Frontal cortex (tissue), 4 donors: ENCODE measurements at regions not wholly inside any gene's neighbourhood (a gene's known extent, or its start where the extent isn't known, plus 50 kb on each side); places are given as distances from the start of the nearest gene placed in this dataset. TPM values are rescaled to one million over a fixed set of nuclear protein-coding genes. Genes with fewer than 3 reads are reported as not detected.
"Not testable (repeated sequence)": the region's sequence is repeated elsewhere in the genome, so short reads cannot be mapped to it uniquely, and the experiment has no call there.

Experiments
- DNase-seq, 2 donors: peaks; one replicate each; pipeline ENCODE4 v3.0.0; 2012; ENCODE audit warnings: low spot score in 2 of 2
- FAIRE-seq: peaks from 2 replicates; lab custom pipeline; 2012; peaks lifted over from hg19 to GRCh38; lab: Jason Lieb, UNC
- small RNA-seq: library from RNA; depleted of rRNA; stranded (forward); fragments of <200 nt; gene quantifications from one replicate; pipeline ENCODE3, GENCODE V24; 2014
- donor health status: control.
- donor health status: control.
- donor health status: control.

DNA sequence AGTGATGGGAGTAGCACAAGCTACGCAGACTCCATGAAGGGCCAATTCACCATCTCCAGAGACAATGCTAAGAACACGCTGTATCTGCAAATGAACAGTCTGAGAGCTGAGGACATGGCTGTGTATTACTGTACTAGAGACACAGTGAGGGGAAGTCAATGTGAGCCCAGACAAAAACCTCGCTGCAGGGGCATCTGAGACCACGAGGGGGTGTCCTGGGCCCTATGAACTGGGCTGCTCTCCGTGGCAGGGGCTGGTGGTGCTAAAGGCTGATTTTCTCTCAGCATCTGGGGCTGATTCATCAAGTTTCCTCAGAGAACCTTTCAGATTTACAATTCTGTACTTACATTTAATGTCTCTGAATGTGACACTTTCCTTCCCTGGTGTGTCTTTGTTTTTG is 368.1 kb downstream of the TP53TG3F start:
- DNase-seq, FAIRE-seq: not testable (repeated sequence)

DNA sequence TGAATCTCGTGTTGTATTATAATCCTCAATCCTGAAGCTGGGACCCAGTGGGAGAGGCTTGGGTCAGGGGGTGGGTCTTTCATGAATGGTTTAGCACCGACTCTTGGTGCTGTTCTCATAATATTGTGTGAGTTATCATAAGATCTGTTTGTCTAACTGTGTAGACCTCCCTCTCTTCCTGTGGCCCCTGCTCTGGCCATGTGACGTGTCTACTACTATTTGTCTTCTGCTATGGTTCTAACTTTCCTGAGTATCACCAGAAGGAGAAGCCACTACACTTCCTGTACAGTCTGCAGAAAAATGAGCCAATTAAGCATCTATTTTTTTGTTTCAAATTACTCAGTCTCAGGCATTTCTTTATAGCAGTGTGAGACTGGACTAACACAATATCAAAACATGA is 379.7 kb downstream of the TP53TG3F start:
- DNase-seq, FAIRE-seq: not testable (repeated sequence)

DNA sequence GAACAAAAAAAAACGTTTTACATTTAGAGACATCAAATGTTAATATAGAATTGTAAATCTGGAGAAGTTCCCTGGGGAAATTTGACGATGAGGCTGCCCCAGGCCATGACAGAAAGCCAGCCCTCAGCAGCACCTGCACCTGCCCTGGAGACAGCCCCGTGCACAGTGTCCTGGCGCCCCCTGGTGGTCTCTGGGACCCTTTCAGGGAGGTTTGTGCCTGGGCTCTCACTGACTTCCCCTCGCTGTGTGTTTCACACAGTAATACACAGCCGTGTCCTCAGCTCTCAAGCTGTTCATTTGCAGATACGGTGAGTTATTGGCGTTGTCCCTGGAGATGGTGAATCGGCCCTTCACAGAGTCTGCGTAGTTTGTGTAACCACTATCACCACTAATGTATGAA is 385.1 kb downstream of the TP53TG3F start:
- DNase-seq, FAIRE-seq: not testable (repeated sequence)

Small RNA genes lying in the stretch of these regions (small RNA-seq; reads per million reads assigned to genes)
- not detected for gene AC136428.2
- not detected for gene ENPP7P13
